ENCODE measurements at regions not wholly inside any gene's neighbourhood (a gene's known extent, or its start where the extent isn't known, plus 50 kb on each side); places are given as distances from the start of the nearest gene placed in this dataset.

DNA sequence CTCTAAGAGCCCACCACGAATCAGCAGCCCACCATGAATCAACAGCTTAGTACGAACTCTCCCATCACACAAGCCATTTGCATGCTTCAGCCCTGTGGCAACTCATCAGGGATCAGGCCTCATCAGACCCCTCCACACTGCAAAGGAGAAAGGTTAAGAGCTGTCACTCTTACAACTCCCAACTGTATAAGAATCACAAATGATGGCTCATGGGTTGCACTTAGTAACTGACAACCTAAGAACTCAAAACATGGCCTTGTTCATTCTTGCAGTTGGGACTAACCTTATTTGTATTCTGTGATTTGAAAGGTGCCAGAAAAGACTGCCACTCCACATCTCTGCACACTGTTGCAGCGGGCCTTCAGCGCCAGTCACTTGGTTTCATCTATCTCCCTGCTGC lies 149.1 kb upstream of the ZNF366 start:
- no peak overlapping the region for H2AK9ac ChIP-seq (replicated peaks; ENCODE audit: low read depth, low read length, poor library complexity)

More for the DNA sequence above, 149.1 kb upstream of the ZNF366 start:
- Histone ChIP-seq H3K9ac (ENCODE audit: low read depth, low read length) (no peak overlapping the region), H3K27me3 (ENCODE audit: control insufficient read depth, insufficient read depth, low read length) (peaks cover 1% of the 10 kb centered on the region; the same call in 1 of the 2 replicates), H2AFZ (replicated peaks; ENCODE audit: low read length, poor library complexity) (no peak overlapping the region), H4K91ac (ENCODE audit: insufficient read depth, low read depth, low read length) (no peak overlapping the region), H2BK120ac (ENCODE audit: low read depth, low read length) (no peak overlapping the region), H3K4me3 (ENCODE audit: insufficient read depth, low read depth, low read length) (no peak overlapping the region), H3K9me3 (ENCODE audit: control insufficient read depth, insufficient read depth, low read length) (no peaks in the 10 kb centered on the region), H3K56ac (ENCODE audit: extremely low read depth, insufficient read depth, low read length) (no peak overlapping the region), H3K36me3 (ENCODE audit: control insufficient read depth, insufficient read depth, low read length) (no peaks in the 10 kb centered on the region), H2AK5ac (ENCODE audit: low read depth, low read length) (no peak overlapping the region), H3K14ac (replicated peaks; ENCODE audit: low read depth, low read length) (no peak overlapping the region), H4K5ac (ENCODE audit: low read depth, low read length) (no peak overlapping the region), H3K23ac (ENCODE audit: low read depth, low read length) (no peak overlapping the region), H2BK20ac (ENCODE audit: low read depth, low read length) (no peak overlapping the region), H3K79me1 (ENCODE audit: low read depth in 1 of 2, low read length in 2 of 2) (no peaks in the 10 kb centered on the region), H3K4me1 (ENCODE audit: control insufficient read depth, insufficient read depth, low read length) (peaks cover 2% of the 10 kb centered on the region; the same call in 1 of the 2 replicates), H4K8ac (ENCODE audit: low read depth in 2 of 2, low read length in 2 of 2) (no peak overlapping the region), H4K20me1 (ENCODE audit: insufficient read depth, low read length) (no peaks in the 10 kb centered on the region), H3K27ac (ENCODE audit: insufficient read depth, low read length) (no peak overlapping the region), H3K18ac (ENCODE audit: low read depth, low read length) (no peak overlapping the region), H2BK15ac (ENCODE audit: low read depth, low read length) (no peak overlapping the region), H2BK5ac (ENCODE audit: low read depth, low read length, poor library complexity, severe bottlenecking) (no peak overlapping the region), H3K4me2 (ENCODE audit: low read depth, low read length) (no peak overlapping the region), H3K4ac (ENCODE audit: low read depth, low read length) (no peak overlapping the region), H3K9me1 (ENCODE audit: insufficient read depth, low read length) (0 out of 2 replicates have a peak, but pooled peaks cover 2% of the 10 kb centered on the region)
- no TSS peak for BruUV-seq (replicated peaks)
- ChIA-PET POLR2A (ENCODE audit: unreplicated experiment) (no interaction called here), CTCF (no interaction called here)
- no peak for ATAC-seq (ENCODE audit: low read depth)
- no peak for DNase-seq
- TF ChIP-seq MXI1 (IDR thresholded peaks at IDR 0.05; ENCODE audit: borderline replicate concordance, low read depth, low read length): no peak
- TF ChIP-seq FOS (IDR thresholded peaks at IDR 0.05; ENCODE audit: low read depth, low read length): no peak
- dilution Hi-C loops (cut with HindIII; ENCODE audit: low sequenced_read_pairs, unreplicated experiment): no loop called here
- 83% methylated on average over 2 of the region's 4 CpGs; no CpG with 5 or more reads in 1 of the 2 experiments for WGBS, 2 experiments (ENCODE audit: extremely low coverage in 2 of 2, insufficient read length in 1 of 2)
- in situ Hi-C loops (cut with MboI; ENCODE audit: low sequenced_read_pairs): no loop called here
- intact Hi-C loops (cut with micrococcal nuclease): no loop called here
